H1 (cell line): ENCODE measurements at regions not wholly inside any gene's neighbourhood (a gene's known extent, or its start where the extent isn't known, plus 50 kb on each side); places are given as distances from the start of the nearest gene placed in this dataset.

Experiments
- CBX5 ChIP-seq: fragments of 300-800, 300-1000 bp; sonication (generic); IDR thresholded peaks from 2 replicates; pipeline ENCODE4 v1.7.1; 2016; ENCODE audit warnings: antibody characterized with exemption, low read length, low read depth
- EGR1 ChIP-seq: IDR thresholded peaks from 2 replicates; pipeline ENCODE4 v1.6.1; 2011; ENCODE audit warnings: low read depth, low read length, borderline replicate concordance
- HDAC2 ChIP-seq, 2 experiments: fragments of 300-600 bp in 1 of 2; sonication (generic) in 1 of 2; IDR thresholded peaks; 2 replicates each; pipeline ENCODE4 v1.6.1; 2011 to 2012; ENCODE audit warnings: low read depth in 2 of 2, low read length in 2 of 2, mild to moderate bottlenecking in 2 of 2, moderate library complexity in 2 of 2, borderline replicate concordance in 1 of 2, inconsistent platforms in 1 of 2
- POLR2AphosphoS5 ChIP-seq: IDR thresholded peaks from 2 replicates; pipeline ENCODE4 v1.6.1; 2011; ENCODE audit warnings: low read depth, low read length
- SIRT6 ChIP-seq: IDR thresholded peaks from one replicate; pipeline ENCODE4 v1.7.1; 2012; ENCODE audit warnings: low read length, inconsistent platforms
- ZNF274 ChIP-seq: IDR thresholded peaks from 2 replicates; pipeline ENCODE4 v1.7.0; 2012; ENCODE audit warnings: low read length, borderline replicate concordance; ENCODE audit errors: extremely low read depth
- TF ChIP-seq, protein P1 (sequence below): IDR thresholded peaks from 2 replicates; pipeline ENCODE4 v1.6.1; 2012; ENCODE audit warnings: inconsistent platforms

DNA sequence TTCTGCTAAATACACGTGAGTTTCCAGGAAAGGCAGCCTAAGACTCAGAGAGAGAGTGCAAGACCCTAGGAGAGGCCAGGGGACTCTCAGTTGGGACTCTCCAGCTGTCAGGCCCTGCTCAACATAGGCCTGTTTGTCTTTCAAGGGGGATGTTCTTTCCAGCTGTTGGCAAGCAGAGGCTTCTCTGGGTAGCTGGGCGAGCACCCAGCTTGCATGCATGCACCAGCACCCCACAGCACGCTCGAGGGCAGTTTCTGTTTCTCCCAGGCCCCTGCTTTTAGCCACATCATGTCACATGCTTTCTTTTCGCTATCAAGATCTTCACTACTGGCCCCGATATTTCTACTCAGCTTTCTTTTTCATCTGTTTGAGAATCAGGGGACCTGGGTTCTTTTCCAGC lies 479.3 kb upstream of the HS6ST1 start (continued):
- no peak for TF ChIP-seq CBX5
- TF ChIP-seq HDAC2 (IDR thresholded peaks at IDR 0.05; ENCODE audit: borderline replicate concordance in 1 of 2, low read depth in 2 of 2, low read length in 2 of 2) = no peak
- no peak for TF ChIP-seq ZNF274
- no peak for TF ChIP-seq SIRT6
- no peak for TF ChIP-seq EGR1
- TF ChIP-seq, protein P1, sequence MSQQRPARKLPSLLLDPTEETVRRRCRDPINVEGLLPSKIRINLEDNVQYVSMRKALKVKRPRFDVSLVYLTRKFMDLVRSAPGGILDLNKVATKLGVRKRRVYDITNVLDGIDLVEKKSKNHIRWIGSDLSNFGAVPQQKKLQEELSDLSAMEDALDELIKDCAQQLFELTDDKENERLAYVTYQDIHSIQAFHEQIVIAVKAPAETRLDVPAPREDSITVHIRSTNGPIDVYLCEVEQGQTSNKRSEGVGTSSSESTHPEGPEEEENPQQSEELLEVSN = no peak
- no peak for TF ChIP-seq POLR2AphosphoS5
